ENCODE measurements at regions not wholly inside any gene's neighbourhood (a gene's known extent, or its start where the extent isn't known, plus 50 kb on each side); places are given as distances from the start of the nearest gene placed in this dataset.

DNA sequence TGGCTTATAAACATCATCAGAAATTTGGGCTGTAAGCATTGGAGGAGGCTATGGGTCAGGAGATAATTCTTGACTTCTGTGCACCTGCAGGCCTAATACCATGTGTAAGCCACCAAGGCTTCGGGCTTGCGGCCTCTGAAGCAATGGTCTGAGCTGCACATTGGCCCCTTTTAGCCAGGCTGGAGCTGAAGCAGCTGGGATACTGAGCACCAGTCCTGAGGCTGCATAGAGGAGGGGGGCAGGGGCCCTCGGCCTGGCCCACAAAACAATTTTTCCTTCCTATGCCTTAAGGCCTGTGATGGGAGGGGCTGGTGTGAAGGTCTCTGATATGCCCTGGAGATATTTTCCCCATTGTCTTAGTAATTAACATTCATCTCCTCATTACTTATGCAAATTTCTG lies 373.0 kb upstream of the HTR2C start (continued):
- no peak for TF ChIP-seq EED (CRISPR knock-in tag; IDR thresholded peaks at IDR 0.05)
- TF ChIP-seq SAFB2 (CRISPR knock-in tag; IDR thresholded peaks at IDR 0.05; ENCODE audit: borderline replicate concordance, low read depth): no peak
- no peak for TF ChIP-seq THAP8 (CRISPR knock-in tag; IDR thresholded peaks at IDR 0.05; ENCODE audit: borderline replicate concordance)
- TF ChIP-seq NBN (conservative IDR thresholded peaks at IDR 0.05): no peak
- no peak for TF ChIP-seq IKZF1 (IDR thresholded peaks at IDR 0.05)
- TF ChIP-seq MLX (CRISPR knock-in tag; IDR thresholded peaks at IDR 0.05): no peak
- TF ChIP-seq, protein P1, sequence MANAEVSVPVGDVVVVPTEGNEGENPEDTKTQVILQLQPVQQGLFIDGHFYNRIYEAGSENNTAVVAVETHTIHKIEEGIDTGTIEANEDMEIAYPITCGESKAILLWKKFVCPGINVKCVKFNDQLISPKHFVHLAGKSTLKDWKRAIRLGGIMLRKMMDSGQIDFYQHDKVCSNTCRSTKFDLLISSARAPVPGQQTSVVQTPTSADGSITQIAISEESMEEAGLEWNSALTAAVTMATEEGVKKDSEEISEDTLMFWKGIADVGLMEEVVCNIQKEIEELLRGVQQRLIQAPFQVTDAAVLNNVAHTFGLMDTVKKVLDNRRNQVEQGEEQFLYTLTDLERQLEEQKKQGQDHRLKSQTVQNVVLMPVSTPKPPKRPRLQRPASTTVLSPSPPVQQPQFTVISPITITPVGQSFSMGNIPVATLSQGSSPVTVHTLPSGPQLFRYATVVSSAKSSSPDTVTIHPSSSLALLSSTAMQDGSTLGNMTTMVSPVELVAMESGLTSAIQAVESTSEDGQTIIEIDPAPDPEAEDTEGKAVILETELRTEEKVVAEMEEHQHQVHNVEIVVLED (CRISPR knock-in tag; IDR thresholded peaks at IDR 0.05; ENCODE audit: borderline replicate concordance): no peak
- no peak for TF ChIP-seq ZNF792 (CRISPR knock-in tag; IDR thresholded peaks at IDR 0.05)
- no peak for TF ChIP-seq AGO1 (IDR thresholded peaks at IDR 0.05; ENCODE audit: low read depth, low read length, poor library complexity, severe bottlenecking)
- no peak for TF ChIP-seq MIER2 (CRISPR knock-in tag; IDR thresholded peaks at IDR 0.05)
- TF ChIP-seq TP53 (CRISPR knock-in tag; conservative IDR thresholded peaks at IDR 0.05): no peak

GRCh38 chrX:114201622-114202021 lies 382.3 kb upstream of the HTR2C start:
- Histone ChIP-seq H3K36me3 (replicated peaks in 1 of 2; ENCODE audit: control insufficient read depth in 1 of 2, insufficient read depth in 2 of 2, low read length in 2 of 2) (no peaks in the 10 kb centered on the region), H4K20me1 (ENCODE audit: insufficient read depth, low read length) (no peaks in the 10 kb centered on the region), H3K9ac (ENCODE audit: insufficient read depth, low read depth, low read length) (no peak overlapping the region), H3K9me3 (ENCODE audit: low read length) (no peaks in the 10 kb centered on the region), H3K79me2 (ENCODE audit: insufficient read depth, low read length) (no peaks in the 10 kb centered on the region), H3K27me3 (ENCODE audit: control insufficient read depth in 1 of 2, insufficient read depth in 2 of 2, low read length in 2 of 2) (no peaks in the 10 kb centered on the region), H3K4me3 (replicated peaks in 1 of 3; ENCODE audit: insufficient read depth in 1 of 3, low read depth in 2 of 3, low read length in 3 of 3) (no peak overlapping the region), H2AFZ (ENCODE audit: low read length) (no peak overlapping the region), H3K4me1 (ENCODE audit: insufficient read depth, low read length) (no peaks in the 10 kb centered on the region), H3K4me2 (ENCODE audit: low read depth, low read length) (no peak overlapping the region), H3K27ac (ENCODE audit: extremely low read length, insufficient read depth, low read length) (no peak overlapping the region)
- no TSS peak for BruUV-seq (replicated peaks)
- DNase-seq (ENCODE audit: low spot score) (no peak), ATAC-seq (no peak), FAIRE-seq (no peak)
- no peak for TF ChIP-seq XRCC5 (optimal IDR thresholded peaks at IDR 0.05; ENCODE audit: low read length)
- POLR2A ChIA-PET: no interaction called here
- intact Hi-C loops (cut with micrococcal nuclease; ENCODE audit: unreplicated experiment) (no loop called here), in situ Hi-C loops (cut with HindIII; ENCODE audit: extremely low pct_ligation_motif_present, low pct_unique_long_range_greater_than_20kb) (no loop called here)
- 5% methylated on average over 4 of the region's 4 CpGs for WGBS (ENCODE audit: low lambda C conversion rate)
- CTCF ChIA-PET (ENCODE audit: low intra/inter-chr PET ratio, low total read pairs): no interaction called here
